Stomach (tissue), 8 donors: ENCODE measurements at regions not wholly inside any gene's neighbourhood (a gene's known extent, or its start where the extent isn't known, plus 50 kb on each side); places are given as distances from the start of the nearest gene placed in this dataset.

ENCODE experiments used
- DNase-seq, 2 donors: peaks; one replicate each; pipeline versions ENCODE4 v3.0.0 to v3.0.0-alpha.2; 2013 to 2019
- H3K27ac ChIP-seq, 5 donors: fragments of 200-600 bp in 4 of 5; sonication (generic) in 4 of 5; one replicate each; pipeline ENCODE4 v1.5.1; 2013 to 2019; ENCODE audit warnings: mild to moderate bottlenecking in 1 of 5, moderate library complexity in 1 of 5
- H3K27me3 ChIP-seq, 3 donors: fragments of 200-600 bp; sonication (generic); one replicate each; pipeline ENCODE4 v1.5.1; 2017 to 2019; ENCODE audit warnings: mixed run types in 1 of 3
- H3K36me3 ChIP-seq, 4 donors: fragments of 200-600 bp; sonication (generic); 1 replicate in 3 of 4; 2 replicates in 1 of 4; pipeline ENCODE4 v1.5.1; 2016 to 2019
- H3K4me1 ChIP-seq, 4 donors: fragments of 200-600 bp; sonication (generic); one replicate each; pipeline ENCODE4 v1.5.1; 2016 to 2019
- H3K4me3 ChIP-seq, 4 donors: fragments of 200-600 bp; sonication (generic) in 3 of 4; one replicate each; pipeline ENCODE4 v1.5.1; 2016 to 2019; ENCODE audit warnings: mild to moderate bottlenecking in 1 of 4
- H3K9me3 ChIP-seq, 4 donors: fragments of 200-600 bp; sonication (generic); one replicate each; pipeline ENCODE4 v1.5.1; 2016 to 2019
- CTCF ChIP-seq, 7 experiments: fragments of 450-650 bp in 4 of 7; fragments of 200-600 bp in 3 of 7; sonication (generic) in 3 of 7; IDR thresholded peaks; one replicate each; pipeline ENCODE4 v1.5.1; 2016 to 2019; ENCODE audit warnings: antibody characterized with exemption in 7 of 7, control low read depth in 2 of 7, mild to moderate bottlenecking in 1 of 7
- EP300 ChIP-seq: sonication (generic); formaldehyde crosslinking; IDR thresholded peaks from one replicate; pipeline ENCODE4 v1.6.1; 2017; ENCODE audit warnings: antibody characterized with exemption
- POLR2A ChIP-seq, 4 donors: fragments of 450-650 bp; IDR thresholded peaks; one replicate each; pipeline ENCODE4 v1.6.1; 2016; ENCODE audit warnings: antibody characterized with exemption in 4 of 4, control low read depth in 2 of 4, mild to moderate bottlenecking in 1 of 4, moderate library complexity in 1 of 4
- POLR2AphosphoS5 ChIP-seq, 3 donors: sonication (generic); formaldehyde crosslinking; IDR thresholded peaks; one replicate each; pipeline ENCODE4 v1.6.1; 2016; ENCODE audit warnings: antibody characterized with exemption in 3 of 3
- WGBS, 5 donors: extraction: QIAGEN DNeasy Blood & Tissue Kit in 3 of 5; methylation state at CpG; one replicate each; pipeline versions ENCODE4 v1.1.5 to v1.1.7; 2013 to 2018; 5-methylcytosine and 5-hydroxymethylcytosine counted together
- intact Hi-C: fragments of 100-400 bp; cut with DNase I; formaldehyde crosslinking; loops from one replicate; pipeline ENCODE4 v1.15.1; 2023; ENCODE audit warnings: low total_unique reads
- donor health status: healthy with polysubstance abuse.
- donor health status: Bipolar disorder and iron deficiency.
- donor health status: healthy.

GRCh38 chr1:38680801-38681510 lies 178.6 kb downstream of the RRAGC start:
- DNase-seq, result peak in 1 of 2 donors; percentile 15

GRCh38 chr1:38677756-38678155 lies 181.8 kb downstream of the RRAGC start:
- no peak for DNase-seq
- H3K27ac ChIP-seq, result no peak overlapping the region
- no peaks in the 10 kb centered on the region for H3K9me3 ChIP-seq
- TF ChIP-seq POLR2AphosphoS5 (IDR thresholded peaks at IDR 0.05) (no peak), EP300 (no peak), CTCF (IDR thresholded peaks at IDR 0.05) (no peak), POLR2A (IDR thresholded peaks at IDR 0.05) (no peak)
- no peaks in the 10 kb centered on the region for H3K4me1 ChIP-seq
- no peaks in the 10 kb centered on the region for H3K36me3 ChIP-seq
- intact Hi-C loops, result no loop called here
- no peaks in the 10 kb centered on the region for H3K27me3 ChIP-seq
- WGBS, 5 donors, result 68 to 87% (median 72%) methylated on average over 2 of the region's 2 CpGs
- no peak overlapping the region for H3K4me3 ChIP-seq

More at GRCh38 chr1:38680801-38681510, 178.6 kb downstream of the RRAGC start:
- Histone ChIP-seq H3K4me3 (no peak overlapping the region), H3K9me3 (no peaks in the 10 kb centered on the region), H3K36me3 (no peaks in the 10 kb centered on the region), H3K27me3 (peaks cover 0 to 4% (median 0%) of the 10 kb centered on the region in 3 donors), H3K4me1 (no peaks in the 10 kb centered on the region), H3K27ac (no peak overlapping the region)
- TF ChIP-seq POLR2A (IDR thresholded peaks at IDR 0.05) (no peak), EP300 (no peak), CTCF (IDR thresholded peaks at IDR 0.05) (no peak), POLR2AphosphoS5 (IDR thresholded peaks at IDR 0.05) (no peak)
- intact Hi-C loops, result no loop called here
- 38 to 51% (median 46%) methylated on average over 5 of the region's 5 CpGs for WGBS, 5 donors

- TF ChIP-seq POLR2AphosphoS5 (IDR thresholded peaks at IDR 0.05) (no peak), CTCF (IDR thresholded peaks at IDR 0.05) (no peak), POLR2A (IDR thresholded peaks at IDR 0.05) (no peak), EP300 (no peak)
- no peak overlapping the region for H3K4me3 ChIP-seq
- H3K9me3 ChIP-seq, result no peaks in the 10 kb centered on the region
- no peak for DNase-seq
- no peaks in the 10 kb centered on the region for H3K27me3 ChIP-seq
- WGBS, 5 donors, result 88 to 97% (median 92%) methylated on average over 5 to 6 of the region's 6 CpGs
- H3K36me3 ChIP-seq, result no peaks in the 10 kb centered on the region
- H3K4me1 ChIP-seq, result no peaks in the 10 kb centered on the region
- H3K27ac ChIP-seq, result no peak overlapping the region
- intact Hi-C loops, result no loop called here
These were observed 182.3 kb downstream of the RRAGC start for GRCh38 chr1:38677311-38677710.

GRCh38 chr1:38672692-38673091 lies 186.9 kb downstream of the RRAGC start:
- no peaks in the 10 kb centered on the region for H3K9me3 ChIP-seq
- TF ChIP-seq CTCF (IDR thresholded peaks at IDR 0.05), result no peak
- TF ChIP-seq POLR2A (IDR thresholded peaks at IDR 0.05), result no peak
- TF ChIP-seq POLR2AphosphoS5 (IDR thresholded peaks at IDR 0.05), result no peak
- no peak for TF ChIP-seq EP300
- no peak overlapping the region for H3K4me3 ChIP-seq
- peaks cover 0 to 1% (median 0%) of the 10 kb centered on the region in 3 donors for H3K27me3 ChIP-seq
- no peaks in the 10 kb centered on the region for H3K36me3 ChIP-seq
- intact Hi-C loops, result no loop called here
- H3K27ac ChIP-seq, result no peak overlapping the region
- no peaks in the 10 kb centered on the region for H3K4me1 ChIP-seq
- peak in 1 of 2 donors; percentile 26 for DNase-seq
- 32 to 62% (median 42%) methylated on average over 4 of the region's 4 CpGs for WGBS, 5 donors
